ENCODE measurements at regions not wholly inside any gene's neighbourhood (a gene's known extent, or its start where the extent isn't known, plus 50 kb on each side); places are given as distances from the start of the nearest gene placed in this dataset.

DNA sequence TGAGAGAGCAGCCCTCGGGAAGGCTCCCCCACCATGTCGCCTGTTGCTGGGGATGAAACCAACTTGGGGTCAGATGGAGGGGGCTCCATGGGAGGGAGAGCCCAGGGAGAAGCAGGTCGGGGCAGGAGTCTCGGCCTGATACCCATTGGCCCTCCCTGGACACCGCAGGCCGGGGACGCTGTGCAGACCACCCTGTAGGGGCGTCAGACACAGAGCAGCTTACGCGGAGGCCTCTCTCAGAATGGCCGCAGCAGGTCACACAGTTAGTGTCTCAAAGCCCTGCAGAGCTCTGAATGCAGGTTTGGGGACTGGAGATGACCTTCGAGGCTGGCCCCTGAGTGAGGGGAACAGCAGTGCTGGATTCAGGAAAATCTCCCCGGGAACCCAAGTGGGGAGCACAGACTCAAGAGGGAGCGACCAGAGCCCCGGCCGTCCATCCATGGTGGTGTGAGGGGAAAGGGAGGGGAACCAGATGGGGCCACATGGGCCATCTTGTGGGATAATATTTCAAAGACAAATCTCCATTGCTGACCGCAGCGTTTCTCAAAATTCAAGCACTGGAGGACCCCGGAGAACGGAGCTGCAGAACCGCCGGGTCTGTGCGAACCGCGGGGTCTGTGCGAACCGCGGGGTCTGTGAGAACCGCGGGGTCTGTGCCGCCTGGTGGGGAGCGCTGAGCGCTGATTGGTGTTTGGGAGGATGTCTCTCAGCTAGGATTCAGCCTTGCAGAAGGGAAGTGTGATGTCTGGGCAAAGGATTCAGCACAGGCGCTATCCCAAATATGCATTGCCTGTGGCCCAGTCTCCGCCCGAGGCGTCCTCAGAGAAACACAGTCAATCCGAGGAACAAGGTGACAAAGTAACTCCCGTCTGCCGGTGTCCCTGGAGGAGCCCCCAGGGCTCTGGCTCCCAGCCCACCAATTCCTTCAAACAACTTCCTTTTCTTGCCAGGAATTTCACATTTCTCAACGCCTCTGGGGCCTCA lies 324.4 kb upstream of the RTL1 start:
- POLR2A ChIA-PET, result no interaction called here
- Mint-ChIP-seq H3K36me3 (ENCODE audit: low read depth) (no peaks in the 10 kb centered on the region), H3K4me3 (no peak overlapping the region), H3K27ac (no peak overlapping the region), H3K27me3 (peaks cover 5% of the 10 kb centered on the region), H3K4me1 (ENCODE audit: low read depth) (no peaks in the 10 kb centered on the region), H3K9me3 (no peaks in the 10 kb centered on the region)
- DNase-seq (peak in 1 of 14 experiments; percentile 20), ATAC-seq (ENCODE audit: poor library complexity) (no peak)
- Histone ChIP-seq H3K4me3 (ENCODE audit: low read length) (no peak overlapping the region), H3K36me3 (ENCODE audit: insufficient read depth, low read length) (no peaks in the 10 kb centered on the region), H3K27me3 (ENCODE audit: control insufficient read depth in 1 of 2, insufficient read depth in 2 of 2, low read length in 2 of 2) (no peaks in the 10 kb centered on the region), H3K27ac (ENCODE audit: low read depth in 1 of 2, low read length in 2 of 2) (no peak overlapping the region), H3K4me1 (ENCODE audit: insufficient read depth, low read length) (no peaks in the 10 kb centered on the region), H3K9me3 (ENCODE audit: control insufficient read depth in 1 of 2, insufficient read depth in 1 of 2, low read length in 2 of 2) (peaks cover 0 to 5% of the 10 kb centered on the region in 2 experiments)
- TF ChIP-seq, protein P1, sequence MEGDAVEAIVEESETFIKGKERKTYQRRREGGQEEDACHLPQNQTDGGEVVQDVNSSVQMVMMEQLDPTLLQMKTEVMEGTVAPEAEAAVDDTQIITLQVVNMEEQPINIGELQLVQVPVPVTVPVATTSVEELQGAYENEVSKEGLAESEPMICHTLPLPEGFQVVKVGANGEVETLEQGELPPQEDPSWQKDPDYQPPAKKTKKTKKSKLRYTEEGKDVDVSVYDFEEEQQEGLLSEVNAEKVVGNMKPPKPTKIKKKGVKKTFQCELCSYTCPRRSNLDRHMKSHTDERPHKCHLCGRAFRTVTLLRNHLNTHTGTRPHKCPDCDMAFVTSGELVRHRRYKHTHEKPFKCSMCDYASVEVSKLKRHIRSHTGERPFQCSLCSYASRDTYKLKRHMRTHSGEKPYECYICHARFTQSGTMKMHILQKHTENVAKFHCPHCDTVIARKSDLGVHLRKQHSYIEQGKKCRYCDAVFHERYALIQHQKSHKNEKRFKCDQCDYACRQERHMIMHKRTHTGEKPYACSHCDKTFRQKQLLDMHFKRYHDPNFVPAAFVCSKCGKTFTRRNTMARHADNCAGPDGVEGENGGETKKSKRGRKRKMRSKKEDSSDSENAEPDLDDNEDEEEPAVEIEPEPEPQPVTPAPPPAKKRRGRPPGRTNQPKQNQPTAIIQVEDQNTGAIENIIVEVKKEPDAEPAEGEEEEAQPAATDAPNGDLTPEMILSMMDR (IDR thresholded peaks at IDR 0.05), result no peak
- CTCF ChIA-PET, result no interaction called here
- intact Hi-C loops (cut with DNase I, micrococcal nuclease), result no loop called here

DNA sequence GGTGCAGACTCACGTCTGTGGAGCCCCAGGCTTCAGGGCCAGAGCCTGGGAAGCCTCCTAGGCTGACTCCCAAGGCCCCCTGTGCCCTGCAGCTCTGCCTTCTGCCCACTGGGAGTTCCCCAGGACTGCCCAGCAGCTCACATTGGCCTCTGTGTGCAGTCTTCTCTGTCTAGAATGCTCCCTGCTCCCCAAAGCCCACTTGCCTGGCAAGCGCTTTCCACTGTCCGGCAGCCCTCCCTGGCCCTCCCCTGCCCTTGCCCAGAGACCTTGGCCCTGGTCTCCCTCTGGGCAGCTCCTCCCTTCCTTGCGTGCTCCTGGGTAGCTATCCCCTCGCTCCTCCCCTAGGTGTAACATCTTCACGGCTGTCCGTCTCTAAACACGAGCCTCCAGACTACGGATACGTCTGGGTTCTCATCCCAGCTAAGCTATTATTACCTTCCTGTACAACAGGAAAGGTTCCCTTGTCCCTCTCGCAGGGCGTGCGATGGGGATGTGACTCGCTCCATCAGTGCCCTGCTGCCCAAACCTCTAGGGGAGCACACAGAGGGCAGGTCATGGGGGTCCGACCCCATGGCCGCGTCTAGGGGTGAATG lies 325.5 kb upstream of the RTL1 start:
- Mint-ChIP-seq H3K36me3 (ENCODE audit: low read depth) (no peaks in the 10 kb centered on the region), H3K4me1 (ENCODE audit: low read depth) (no peaks in the 10 kb centered on the region), H3K4me3 (no peak overlapping the region), H3K9me3 (no peaks in the 10 kb centered on the region), H3K27me3 (peaks cover under 1% of the 10 kb centered on the region), H3K27ac (no peak overlapping the region)
- ChIA-PET POLR2A (no interaction called here), CTCF (no interaction called here)
- intact Hi-C loops (cut with DNase I, micrococcal nuclease), result no loop called here
- H3K27ac ChIP-seq (ENCODE audit: low read depth in 1 of 2, low read length in 2 of 2), result no peak overlapping the region
- no peak for ATAC-seq (ENCODE audit: poor library complexity)
- H3K4me3 ChIP-seq (ENCODE audit: low read length), result no peak overlapping the region
- H3K9me3 ChIP-seq (ENCODE audit: control insufficient read depth in 1 of 2, insufficient read depth in 1 of 2, low read length in 2 of 2), result peaks cover 0 to 5% of the 10 kb centered on the region in 2 experiments
- no peaks in the 10 kb centered on the region for H3K36me3 ChIP-seq (ENCODE audit: insufficient read depth, low read length)
- TF ChIP-seq, protein P1 (IDR thresholded peaks at IDR 0.05), result no peak
- no peaks in the 10 kb centered on the region for H3K4me1 ChIP-seq (ENCODE audit: insufficient read depth, low read length)
- no peaks in the 10 kb centered on the region for H3K27me3 ChIP-seq (ENCODE audit: control insufficient read depth in 1 of 2, insufficient read depth in 2 of 2, low read length in 2 of 2)
- peak in 1 of 14 experiments; percentile 19 for DNase-seq

DNA sequence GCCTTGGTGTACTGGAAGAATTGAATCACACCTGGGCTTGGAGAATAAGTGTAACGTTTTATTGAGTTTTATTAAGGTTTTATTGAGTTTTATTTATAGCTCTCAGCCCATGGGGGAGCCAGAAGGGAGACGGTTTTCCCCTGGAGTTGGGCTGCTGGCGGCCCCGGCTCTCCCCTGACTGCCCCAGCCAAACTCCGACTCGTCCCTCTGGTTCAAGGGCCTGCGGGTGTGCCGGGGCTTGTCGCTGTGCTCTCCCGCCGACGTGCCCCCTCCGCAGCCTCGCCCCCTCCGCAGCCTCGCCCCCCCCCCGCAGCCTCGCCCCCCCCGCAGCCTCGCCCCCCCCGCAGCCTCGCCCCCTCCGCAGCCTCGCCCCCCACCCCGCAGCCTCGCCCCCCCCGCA lies 326.1 kb upstream of the RTL1 start:
- CTCF ChIA-PET, result no interaction called here

More for the DNA sequence above, 326.1 kb upstream of the RTL1 start:
- no peak overlapping the region for H3K27ac ChIP-seq (ENCODE audit: low read depth in 1 of 2, low read length in 2 of 2)
- no peaks in the 10 kb centered on the region for H3K4me1 ChIP-seq (ENCODE audit: insufficient read depth, low read length)
- H3K4me1 Mint-ChIP-seq (ENCODE audit: low read depth), result no peaks in the 10 kb centered on the region
- DNase-seq (peak in 1 of 14 experiments; percentile 17), ATAC-seq (ENCODE audit: poor library complexity) (no peak)
- H3K9me3 ChIP-seq (ENCODE audit: control insufficient read depth in 1 of 2, insufficient read depth in 1 of 2, low read length in 2 of 2), result peaks cover 0 to 5% of the 10 kb centered on the region in 2 experiments
- intact Hi-C loops (cut with DNase I, micrococcal nuclease), result no loop called here
- H3K4me3 Mint-ChIP-seq, result no peak overlapping the region
- H3K27me3 Mint-ChIP-seq, result peaks cover 5% of the 10 kb centered on the region
- no peaks in the 10 kb centered on the region for H3K36me3 ChIP-seq (ENCODE audit: insufficient read depth, low read length)
- no peaks in the 10 kb centered on the region for H3K36me3 Mint-ChIP-seq (ENCODE audit: low read depth)
- POLR2A ChIA-PET, result no interaction called here
- no peak overlapping the region for H3K4me3 ChIP-seq (ENCODE audit: low read length)
- H3K27ac Mint-ChIP-seq, result no peak overlapping the region
- no peaks in the 10 kb centered on the region for H3K9me3 Mint-ChIP-seq
- TF ChIP-seq, protein P1 (IDR thresholded peaks at IDR 0.05), result no peak
- H3K27me3 ChIP-seq (ENCODE audit: control insufficient read depth in 1 of 2, insufficient read depth in 2 of 2, low read length in 2 of 2), result no peaks in the 10 kb centered on the region

All from CD4-positive, alpha-beta T cell (primary cell).